Thyroid gland (tissue), 4 donors: ENCODE measurements at regions not wholly inside any gene's neighbourhood (a gene's known extent, or its start where the extent isn't known, plus 50 kb on each side); places are given as distances from the start of the nearest gene placed in this dataset.

Source experiments
- DNase-seq, 2 donors: peaks; one replicate each; pipeline ENCODE4 v3.0.0-alpha.2; 2019
- H3K27ac ChIP-seq, 3 donors: fragments of 200-600 bp; sonication (generic); 1 replicate in 2 of 3; 2 replicates in 1 of 3; pipeline ENCODE4 v1.5.1; 2016 to 2019; ENCODE audit warnings: mild to moderate bottlenecking in 1 of 3, moderate library complexity in 1 of 3
- H3K27me3 ChIP-seq: fragments of 200-600 bp; sonication (generic); one replicate; pipeline ENCODE4 v1.5.1; 2019
- H3K36me3 ChIP-seq, 2 donors: fragments of 200-600 bp; sonication (generic); one replicate each; pipeline ENCODE4 v1.5.1; 2016 to 2019
- H3K4me1 ChIP-seq, 2 donors: fragments of 200-600 bp; sonication (generic); one replicate each; pipeline ENCODE4 v1.5.1; 2017 to 2019
- H3K4me3 ChIP-seq, 3 donors: fragments of 200-600 bp; sonication (generic); replicated peaks in 1 of 3; 1 replicate in 2 of 3; 2 replicates in 1 of 3; pipeline ENCODE4 v1.5.1; 2016; ENCODE audit warnings: mild to moderate bottlenecking in 1 of 3
- H3K9me3 ChIP-seq: fragments of 200-600 bp; sonication (generic); one replicate; pipeline ENCODE4 v1.5.1; 2017
- CTCF ChIP-seq, 6 experiments: fragments of 200-600 bp in 3 of 6; fragments of 450-650 bp in 3 of 6; sonication (generic) in 3 of 6; IDR thresholded peaks; one replicate each; pipeline ENCODE4 v1.5.1; 2016 to 2019; ENCODE audit warnings: antibody characterized with exemption in 6 of 6, mild to moderate bottlenecking in 2 of 6, inconsistent platforms in 1 of 6, moderate library complexity in 1 of 6
- POLR2A ChIP-seq, 2 donors: fragments of 450-650 bp; IDR thresholded peaks; one replicate each; pipeline ENCODE4 v1.6.1; 2017; ENCODE audit warnings: antibody characterized with exemption in 2 of 2, mild to moderate bottlenecking in 2 of 2, moderate library complexity in 1 of 2
- WGBS, 2 donors: methylation state at CpG; one replicate each; pipeline ENCODE4 v1.1.5; 2017; 5-methylcytosine and 5-hydroxymethylcytosine counted together
- intact Hi-C: fragments of 100-400 bp; cut with DNase I; formaldehyde crosslinking; loops from one replicate; pipeline ENCODE4 v1.15.1; 2023

DNA sequence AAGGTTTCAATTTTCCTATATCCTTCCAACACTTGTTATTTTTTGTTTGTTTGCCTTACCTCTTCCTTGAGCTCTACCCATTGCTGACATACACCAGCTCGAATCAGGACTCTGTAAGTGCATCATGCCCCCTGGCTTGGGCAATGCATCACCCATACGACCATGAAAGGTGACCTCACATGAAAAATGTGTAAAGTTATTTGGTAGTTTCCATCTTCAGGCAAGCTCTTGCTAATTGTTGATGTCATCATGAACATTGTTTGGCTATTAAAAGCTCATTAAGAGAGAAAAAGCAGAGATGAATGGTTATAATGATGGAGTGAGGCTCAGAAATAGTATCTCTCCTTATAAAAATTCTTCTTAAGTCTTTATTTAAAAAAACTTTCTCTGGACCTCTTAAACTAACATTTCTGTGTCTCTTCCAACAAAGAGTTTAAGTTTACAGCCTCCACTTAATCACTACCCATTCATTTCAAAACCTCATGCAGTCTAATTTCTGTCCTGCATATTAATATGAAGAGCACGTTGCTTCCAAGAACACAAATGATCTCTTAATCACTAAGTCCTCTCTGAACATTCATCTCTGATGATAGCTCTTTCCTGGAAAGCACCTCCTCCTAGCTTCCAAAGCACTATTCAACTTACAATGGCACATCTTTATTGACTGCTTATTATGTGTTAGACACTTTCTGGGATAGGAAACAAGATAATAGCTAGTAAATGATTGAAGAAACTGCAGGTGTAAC lies 236.3 kb downstream of the NFKBIZ start:
- Histone ChIP-seq H3K27me3 (no peaks in the 10 kb centered on the region), H3K27ac (no peak overlapping the region), H3K4me1 (peaks cover 3 to 19% of the 10 kb centered on the region in 2 donors), H3K4me3 (no peak overlapping the region), H3K36me3 (no peaks in the 10 kb centered on the region), H3K9me3 (no peaks in the 10 kb centered on the region)
- no peak for DNase-seq
- intact Hi-C loops = no loop called here
- TF ChIP-seq CTCF (IDR thresholded peaks at IDR 0.05) = no peak
- TF ChIP-seq POLR2A (IDR thresholded peaks at IDR 0.05) = no peak
- 68 to 71% methylated on average over 3 of the region's 3 CpGs for WGBS, 2 donors

GRCh38 chr3:102087236-102087635 lies 237.9 kb downstream of the NFKBIZ start:
- Histone ChIP-seq H3K27me3 (no peaks in the 10 kb centered on the region), H3K4me1 (peaks cover 0 to 19% of the 10 kb centered on the region in 2 donors), H3K9me3 (no peaks in the 10 kb centered on the region), H3K4me3 (no peak overlapping the region), H3K36me3 (no peaks in the 10 kb centered on the region), H3K27ac (no peak overlapping the region)
- peak; percentile 46 to 53 for DNase-seq
- intact Hi-C loops = no loop called here
- WGBS, 2 donors = 57 to 64% methylated on average over 4 of the region's 4 CpGs
- TF ChIP-seq POLR2A (IDR thresholded peaks at IDR 0.05) (no peak), CTCF (IDR thresholded peaks at IDR 0.05) (peak in 2 of 6 experiments; percentile 17 to 23)

DNA sequence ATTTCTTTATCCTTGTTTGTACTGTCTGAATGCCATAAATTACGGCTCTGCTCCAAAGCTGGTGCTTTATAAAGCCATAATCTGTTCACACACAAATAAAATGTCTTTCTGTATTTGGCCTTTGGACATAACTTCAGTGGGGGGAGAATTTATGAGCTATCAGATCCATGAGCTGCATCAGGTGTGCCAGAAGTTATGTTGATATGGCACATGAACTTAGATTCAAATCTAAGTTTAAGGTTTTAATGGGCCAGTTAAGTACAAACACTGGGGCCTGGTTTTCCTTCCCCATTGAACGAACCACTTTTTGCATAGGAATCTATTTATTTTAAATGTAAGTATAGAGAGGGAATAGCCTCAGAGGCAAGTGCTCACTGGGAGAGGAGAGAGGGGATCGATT lies 239.9 kb downstream of the NFKBIZ start:
- Histone ChIP-seq H3K36me3 (no peaks in the 10 kb centered on the region), H3K27ac (no peak overlapping the region), H3K27me3 (no peaks in the 10 kb centered on the region), H3K4me3 (no peak overlapping the region), H3K4me1 (peaks cover 0 to 14% of the 10 kb centered on the region in 2 donors), H3K9me3 (no peaks in the 10 kb centered on the region)
- 67 to 70% methylated on average over 3 of the region's 3 CpGs for WGBS, 2 donors
- TF ChIP-seq CTCF (IDR thresholded peaks at IDR 0.05) (no peak), POLR2A (IDR thresholded peaks at IDR 0.05) (no peak)
- no peak for DNase-seq
- intact Hi-C loops = no loop called here

GRCh38 chr3:102089904-102090720 lies 240.8 kb downstream of the NFKBIZ start:
- no peaks in the 10 kb centered on the region for H3K9me3 ChIP-seq
- H3K27ac ChIP-seq = no peak overlapping the region
- DNase-seq = no peak
- peaks cover 0 to 13% of the 10 kb centered on the region in 2 donors for H3K4me1 ChIP-seq
- no peaks in the 10 kb centered on the region for H3K27me3 ChIP-seq
- intact Hi-C loops = no loop called here
- no peak for TF ChIP-seq CTCF (IDR thresholded peaks at IDR 0.05)
- no peak for TF ChIP-seq POLR2A (IDR thresholded peaks at IDR 0.05)
- 60 to 69% methylated on average over 10 of the region's 10 CpGs for WGBS, 2 donors
- no peaks in the 10 kb centered on the region for H3K36me3 ChIP-seq
- H3K4me3 ChIP-seq = no peak overlapping the region

GRCh38 chr3:102090721-102091045 lies 241.4 kb downstream of the NFKBIZ start:
- Histone ChIP-seq H3K9me3 (no peaks in the 10 kb centered on the region), H3K27ac (no peak overlapping the region), H3K27me3 (no peaks in the 10 kb centered on the region), H3K4me1 (peaks cover 0 to 13% of the 10 kb centered on the region in 2 donors), H3K36me3 (no peaks in the 10 kb centered on the region), H3K4me3 (no peak overlapping the region)
- no peak for DNase-seq
- intact Hi-C loops = no loop called here
- TF ChIP-seq POLR2A (IDR thresholded peaks at IDR 0.05) (no peak), CTCF (IDR thresholded peaks at IDR 0.05) (no peak)
- WGBS, 2 donors = 84 to 87% methylated on average over 3 of the region's 3 CpGs
